OCI-LY7 (cell line): ENCODE measurements at regions not wholly inside any gene's neighbourhood (a gene's known extent, or its start where the extent isn't known, plus 50 kb on each side); places are given as distances from the start of the nearest gene placed in this dataset.

Experiments
- BruUV-seq: library from RNA; stranded (reverse); fragments of 400-500 nt; replicated peaks from 2 replicates; lab custom pipeline; 2021; lab: Mats Ljungman, UMichigan
- CTCF ChIA-PET: fragments of 300-600 bp; sonication (Branson Sonifier 250); formaldehyde crosslinking; loops from one replicate; lab custom pipeline; 2022; ENCODE audit warnings: antibody characterized with exemption; ENCODE audit not compliant: unreplicated experiment; lab: Charles Lee
- POLR2A ChIA-PET: fragments of 300-600 bp; sonication (Branson Sonifier 250); formaldehyde crosslinking; loops from one replicate; lab custom pipeline; 2022; ENCODE audit warnings: antibody characterized with exemption; lab: Charles Lee
- DNase-seq: peaks from one replicate; pipeline ENCODE4 v3.0.0-alpha.2; 2015; ENCODE audit warnings: low spot score
- H2AFZ ChIP-seq: fragments of 200-600 bp; sonication (generic), shearing (Covaris generic); 2 replicates; pipeline ENCODE4 v1.6.1; 2014; ENCODE audit warnings: mild to moderate bottlenecking, antibody characterized with exemption, low read length, moderate library complexity
- H3K27ac ChIP-seq: fragments of 200-600 bp; sonication (generic); 2 replicates; pipeline ENCODE4 v1.5.1; 2014; ENCODE audit warnings: mixed run types, low read depth, mild to moderate bottlenecking, moderate library complexity, low read length, inconsistent platforms; ENCODE audit not compliant: poor library complexity, severe bottlenecking
- H3K36me3 ChIP-seq: fragments of 200-600 bp; sonication (generic); 2 replicates; pipeline ENCODE4 v1.6.1; 2014; ENCODE audit warnings: mild to moderate bottlenecking, antibody characterized with exemption, low read length, moderate library complexity, mixed read lengths; ENCODE audit not compliant: insufficient read depth
- H3K4me1 ChIP-seq: fragments of 200-600 bp; sonication (generic); 2 replicates; pipeline ENCODE4 v1.5.1; 2014; ENCODE audit warnings: mild to moderate bottlenecking, low read length; ENCODE audit not compliant: insufficient read depth, poor library complexity, severe bottlenecking
- H3K4me2 ChIP-seq: fragments of 200-600 bp; sonication (generic); 2 replicates; pipeline ENCODE4 v1.6.1; 2014; ENCODE audit warnings: mild to moderate bottlenecking, low read length
- H3K4me3 ChIP-seq: fragments of 200-600 bp; sonication (generic); 2 replicates; pipeline ENCODE4 v1.5.1; 2014; ENCODE audit warnings: mild to moderate bottlenecking, low read depth, low read length; ENCODE audit not compliant: poor library complexity, severe bottlenecking
- H3K79me2 ChIP-seq: fragments of 200-600 bp; sonication (generic); 2 replicates; pipeline ENCODE4 v1.6.1; 2016; ENCODE audit warnings: low read depth, mild to moderate bottlenecking, low read length, moderate library complexity, mixed read lengths; ENCODE audit not compliant: insufficient read depth
- H3K9me2 ChIP-seq: fragments of 200-600 bp; sonication (generic); 2 replicates; pipeline ENCODE4 v1.6.1; 2016; ENCODE audit warnings: mild to moderate bottlenecking, low read length, mixed read lengths; ENCODE audit not compliant: insufficient read depth
- H3K9me3 ChIP-seq: fragments of 200-600 bp; sonication (generic); 2 replicates; pipeline ENCODE4 v1.6.1; 2014; ENCODE audit warnings: mild to moderate bottlenecking, mixed run types, low read length, mixed read lengths
- H4K20me1 ChIP-seq: fragments of 200-600 bp; sonication (generic); 2 replicates; pipeline ENCODE4 v1.6.1; 2014; ENCODE audit warnings: mild to moderate bottlenecking, antibody characterized with exemption, low read length, moderate library complexity, mixed read lengths; ENCODE audit not compliant: insufficient read depth
- EZH2phosphoT487 ChIP-seq: fragments of 200-600 bp; sonication (generic); IDR thresholded peaks from 2 replicates; pipeline ENCODE4 v1.6.1; 2018; ENCODE audit warnings: low read depth, borderline replicate concordance, mild to moderate bottlenecking, mixed run types, antibody characterized with exemption, low read length, moderate library complexity, mixed read lengths
- intact Hi-C: fragments of 100-400 bp; cut with micrococcal nuclease; formaldehyde crosslinking; loops from one replicate; pipeline ENCODE4 v1.10.0; 2022; ENCODE audit not compliant: unreplicated experiment
- TF ChIP-seq, protein P1 (sequence below): fragments of 200-600 bp; sonication (generic); conservative IDR thresholded peaks from 2 replicates; pipeline ENCODE4 v1.5.1; 2014; ENCODE audit warnings: mild to moderate bottlenecking, antibody characterized with exemption, low read length, moderate library complexity, mixed read lengths

DNA sequence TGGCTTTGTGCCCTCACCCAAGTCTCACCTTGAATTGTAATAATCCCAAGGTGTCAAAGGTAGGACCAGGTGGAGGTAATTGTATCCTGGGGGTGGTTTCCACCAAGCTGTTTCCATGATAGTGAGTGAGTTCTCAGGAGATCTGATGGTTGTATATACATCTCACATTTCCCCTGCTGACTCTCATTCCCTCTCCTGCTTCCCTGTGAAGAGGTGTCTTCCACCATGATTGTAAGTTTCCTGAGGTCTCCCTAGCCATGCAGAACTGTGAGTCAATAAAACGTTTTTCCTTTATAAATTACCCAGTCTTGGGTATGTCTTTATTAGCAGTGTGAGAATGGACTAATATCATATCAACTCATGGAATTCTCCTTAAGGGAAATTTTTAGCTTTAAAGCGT is 302.6 kb downstream of the LIG4 start:
- Histone ChIP-seq H3K4me3 (no peak overlapping the region), H3K9me3 (no peaks in the 10 kb centered on the region), H2AFZ (no peak overlapping the region), H3K4me1 (no peaks in the 10 kb centered on the region), H3K79me2 (no peaks in the 10 kb centered on the region), H3K4me2 (no peak overlapping the region), H4K20me1 (no peaks in the 10 kb centered on the region), H3K9me2 (no peaks in the 10 kb centered on the region), H3K27ac (no peak overlapping the region), H3K36me3 (no peaks in the 10 kb centered on the region)
- BruUV-seq, result no TSS peak
- intact Hi-C loops, result no loop called here
- DNase-seq, result no peak
- no peak for TF ChIP-seq EZH2phosphoT487
- TF ChIP-seq, protein P1, sequence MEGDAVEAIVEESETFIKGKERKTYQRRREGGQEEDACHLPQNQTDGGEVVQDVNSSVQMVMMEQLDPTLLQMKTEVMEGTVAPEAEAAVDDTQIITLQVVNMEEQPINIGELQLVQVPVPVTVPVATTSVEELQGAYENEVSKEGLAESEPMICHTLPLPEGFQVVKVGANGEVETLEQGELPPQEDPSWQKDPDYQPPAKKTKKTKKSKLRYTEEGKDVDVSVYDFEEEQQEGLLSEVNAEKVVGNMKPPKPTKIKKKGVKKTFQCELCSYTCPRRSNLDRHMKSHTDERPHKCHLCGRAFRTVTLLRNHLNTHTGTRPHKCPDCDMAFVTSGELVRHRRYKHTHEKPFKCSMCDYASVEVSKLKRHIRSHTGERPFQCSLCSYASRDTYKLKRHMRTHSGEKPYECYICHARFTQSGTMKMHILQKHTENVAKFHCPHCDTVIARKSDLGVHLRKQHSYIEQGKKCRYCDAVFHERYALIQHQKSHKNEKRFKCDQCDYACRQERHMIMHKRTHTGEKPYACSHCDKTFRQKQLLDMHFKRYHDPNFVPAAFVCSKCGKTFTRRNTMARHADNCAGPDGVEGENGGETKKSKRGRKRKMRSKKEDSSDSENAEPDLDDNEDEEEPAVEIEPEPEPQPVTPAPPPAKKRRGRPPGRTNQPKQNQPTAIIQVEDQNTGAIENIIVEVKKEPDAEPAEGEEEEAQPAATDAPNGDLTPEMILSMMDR, result no peak
- CTCF ChIA-PET, result no interaction called here
- POLR2A ChIA-PET, result no interaction called here

GRCh38 chr13:107907065-107907805 is 308.1 kb downstream of the LIG4 start:
- H3K4me3 ChIP-seq, result no peak overlapping the region
- ChIA-PET CTCF (no interaction called here), POLR2A (no interaction called here)
- TF ChIP-seq EZH2phosphoT487, result no peak
- TF ChIP-seq, protein P1, result no peak
- no peak overlapping the region for H3K4me2 ChIP-seq
- DNase-seq, result no peak
- H3K9me2 ChIP-seq, result no peaks in the 10 kb centered on the region
- H3K36me3 ChIP-seq, result no peaks in the 10 kb centered on the region
- intact Hi-C loops, result no loop called here
- H4K20me1 ChIP-seq, result no peaks in the 10 kb centered on the region
- H3K9me3 ChIP-seq, result no peaks in the 10 kb centered on the region
- H3K79me2 ChIP-seq, result no peaks in the 10 kb centered on the region
- BruUV-seq, result no TSS peak
- H3K4me1 ChIP-seq, result no peaks in the 10 kb centered on the region
- H3K27ac ChIP-seq, result no peak overlapping the region
- H2AFZ ChIP-seq, result no peak overlapping the region

- H3K79me2 ChIP-seq, result no peaks in the 10 kb centered on the region
- CTCF ChIA-PET, result no interaction called here
- H4K20me1 ChIP-seq, result no peaks in the 10 kb centered on the region
- POLR2A ChIA-PET, result no interaction called here
- intact Hi-C loops, result no loop called here
- H3K4me2 ChIP-seq, result no peak overlapping the region
- no peaks in the 10 kb centered on the region for H3K9me3 ChIP-seq
- H3K9me2 ChIP-seq, result no peaks in the 10 kb centered on the region
- no peak overlapping the region for H3K4me3 ChIP-seq
- TF ChIP-seq EZH2phosphoT487, result no peak
- TF ChIP-seq, protein P1, result no peak
- no peak overlapping the region for H2AFZ ChIP-seq
- no TSS peak for BruUV-seq
- no peaks in the 10 kb centered on the region for H3K36me3 ChIP-seq
- no peaks in the 10 kb centered on the region for H3K4me1 ChIP-seq
- H3K27ac ChIP-seq, result no peak overlapping the region
- DNase-seq, result no peak
Measured at GRCh38 chr13:107906131-107906530, 309.2 kb downstream of the LIG4 start.
